PC-3 (cell line): ENCODE measurements at regions not wholly inside any gene's neighbourhood (a gene's known extent, or its start where the extent isn't known, plus 50 kb on each side); places are given as distances from the start of the nearest gene placed in this dataset.

ENCODE experiments used
- CTCF ChIP-seq: fragments of 300-600 bp; sonication (generic); conservative IDR thresholded peaks from 2 replicates; pipeline ENCODE4 v1.5.1; 2017; ENCODE audit warnings: antibody characterized with exemption, low read depth, mild to moderate bottlenecking, low read length
- EZH2 ChIP-seq: fragments of 300-600 bp; sonication (generic); IDR thresholded peaks from one replicate; pipeline ENCODE4 v1.6.1; 2017; ENCODE audit warnings: antibody characterized with exemption, mild to moderate bottlenecking, low read length; ENCODE audit not compliant: unreplicated experiment
- EZH2phosphoT487 ChIP-seq: fragments of 300-600 bp; sonication (generic); IDR thresholded peaks from 2 replicates; pipeline ENCODE4 v1.6.1; 2018; ENCODE audit warnings: mild to moderate bottlenecking, antibody characterized with exemption, low read length, borderline replicate concordance

DNA sequence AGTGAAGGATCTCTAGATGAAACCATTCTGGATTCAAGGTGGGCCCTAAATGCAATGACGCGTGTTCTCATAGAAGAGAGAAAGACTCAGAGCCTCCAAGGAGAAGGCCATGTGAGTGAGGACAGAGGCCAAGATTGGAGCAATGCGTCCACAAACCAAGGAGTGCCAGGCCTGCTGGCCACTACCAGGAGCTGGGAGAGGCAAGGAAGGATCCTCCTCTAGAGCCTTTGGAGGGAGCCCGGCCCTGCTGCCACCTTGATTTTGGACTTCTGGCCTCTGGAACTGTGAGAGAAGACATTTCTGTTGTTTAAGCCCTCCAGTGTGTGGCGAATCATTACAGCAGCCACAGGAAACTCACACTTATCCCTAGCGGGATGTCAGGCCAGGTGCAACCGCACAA lies 52.7 kb upstream of the SHANK2 start:
- TF ChIP-seq CTCF (no peak), EZH2 (no peak), EZH2phosphoT487 (no peak)
